ENCODE measurements at regions not wholly inside any gene's neighbourhood (a gene's known extent, or its start where the extent isn't known, plus 50 kb on each side); places are given as distances from the start of the nearest gene placed in this dataset.
"Not testable (repeated sequence)": the region's sequence is repeated elsewhere in the genome, so short reads cannot be mapped to it uniquely, and the experiment has no call there.

DNA sequence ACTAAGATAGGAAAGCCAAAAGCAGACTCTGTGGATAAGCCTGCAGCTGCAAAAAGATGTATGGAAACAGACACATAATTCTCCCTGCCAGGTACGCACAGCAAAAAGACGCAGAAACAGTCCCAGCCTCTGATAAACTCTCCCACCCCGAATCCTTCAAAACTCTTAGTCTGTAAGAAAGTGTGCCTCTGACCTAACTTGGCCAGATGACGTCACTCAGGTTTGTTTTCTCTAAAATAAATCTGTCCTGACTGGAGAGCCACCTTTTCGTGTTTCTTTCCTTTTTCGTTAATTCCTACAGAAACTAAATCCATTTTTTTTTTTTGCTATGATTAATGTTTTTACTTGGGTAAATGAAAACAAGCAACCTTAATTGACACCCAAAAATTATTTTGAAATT is 793.8 kb downstream of the SORCS1 start:
- no peaks in the 10 kb centered on the region for H3K4me1 ChIP-seq
- TF ChIP-seq EP300 (IDR thresholded peaks at IDR 0.05) = no peak
- TF ChIP-seq POLR2AphosphoS5 (IDR thresholded peaks at IDR 0.05) = no peak
- TF ChIP-seq, protein P1, sequence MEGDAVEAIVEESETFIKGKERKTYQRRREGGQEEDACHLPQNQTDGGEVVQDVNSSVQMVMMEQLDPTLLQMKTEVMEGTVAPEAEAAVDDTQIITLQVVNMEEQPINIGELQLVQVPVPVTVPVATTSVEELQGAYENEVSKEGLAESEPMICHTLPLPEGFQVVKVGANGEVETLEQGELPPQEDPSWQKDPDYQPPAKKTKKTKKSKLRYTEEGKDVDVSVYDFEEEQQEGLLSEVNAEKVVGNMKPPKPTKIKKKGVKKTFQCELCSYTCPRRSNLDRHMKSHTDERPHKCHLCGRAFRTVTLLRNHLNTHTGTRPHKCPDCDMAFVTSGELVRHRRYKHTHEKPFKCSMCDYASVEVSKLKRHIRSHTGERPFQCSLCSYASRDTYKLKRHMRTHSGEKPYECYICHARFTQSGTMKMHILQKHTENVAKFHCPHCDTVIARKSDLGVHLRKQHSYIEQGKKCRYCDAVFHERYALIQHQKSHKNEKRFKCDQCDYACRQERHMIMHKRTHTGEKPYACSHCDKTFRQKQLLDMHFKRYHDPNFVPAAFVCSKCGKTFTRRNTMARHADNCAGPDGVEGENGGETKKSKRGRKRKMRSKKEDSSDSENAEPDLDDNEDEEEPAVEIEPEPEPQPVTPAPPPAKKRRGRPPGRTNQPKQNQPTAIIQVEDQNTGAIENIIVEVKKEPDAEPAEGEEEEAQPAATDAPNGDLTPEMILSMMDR (IDR thresholded peaks at IDR 0.05) = no peak
- TF ChIP-seq POLR2A (IDR thresholded peaks at IDR 0.05; ENCODE audit: low read depth) = no peak
- 84% methylated on average over 6 of the region's 6 CpGs for WGBS
- intact Hi-C loops (cut with DNase I) = no loop called here
- H3K27me3 ChIP-seq = no peaks in the 10 kb centered on the region
- no peak overlapping the region for H3K4me3 ChIP-seq
- H3K9me3 ChIP-seq = peaks cover 0 to 4% (median 0%) of the 10 kb centered on the region in 4 donors
- H3K36me3 ChIP-seq = no peaks in the 10 kb centered on the region
- DNase-seq (ENCODE audit: extremely low spot score) = no peak
- H3K27ac ChIP-seq (replicated peaks in 1 of 4) = no peak overlapping the region

DNA sequence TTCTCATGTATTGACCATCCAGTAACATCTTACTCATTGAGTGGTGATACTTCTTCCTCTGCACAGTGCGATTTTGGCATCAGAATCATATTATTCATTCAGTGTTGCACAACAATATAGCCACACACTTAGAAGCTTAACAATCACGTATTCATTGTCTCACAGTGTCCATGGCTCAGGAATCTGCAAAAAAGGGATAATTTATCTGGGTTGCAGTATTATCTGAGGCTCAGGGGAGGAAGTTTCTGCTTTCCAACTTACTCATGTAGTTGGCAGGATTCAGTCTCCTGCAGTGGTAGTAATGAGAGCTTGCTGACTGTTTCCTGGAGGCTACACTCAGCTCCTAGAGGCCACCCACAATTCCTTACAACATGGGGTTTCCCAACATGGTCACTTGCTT is 803.6 kb downstream of the SORCS1 start:
- Histone ChIP-seq H3K4me1 (no peaks in the 10 kb centered on the region), H3K4me3 (no peak overlapping the region), H3K9me3 (no peaks in the 10 kb centered on the region), H3K27ac (replicated peaks in 1 of 4) (no peak overlapping the region), H3K36me3 (no peaks in the 10 kb centered on the region), H3K27me3 (no peaks in the 10 kb centered on the region)
- DNase-seq (ENCODE audit: extremely low spot score) = no peak
- WGBS = 63% methylated on average over 2 of the region's 2 CpGs
- TF ChIP-seq POLR2A (IDR thresholded peaks at IDR 0.05; ENCODE audit: low read depth) (no peak), EP300 (IDR thresholded peaks at IDR 0.05) (no peak), POLR2AphosphoS5 (IDR thresholded peaks at IDR 0.05) (no peak)
- TF ChIP-seq, protein P1 (IDR thresholded peaks at IDR 0.05) = no peak
- intact Hi-C loops (cut with DNase I) = no loop called here

DNA sequence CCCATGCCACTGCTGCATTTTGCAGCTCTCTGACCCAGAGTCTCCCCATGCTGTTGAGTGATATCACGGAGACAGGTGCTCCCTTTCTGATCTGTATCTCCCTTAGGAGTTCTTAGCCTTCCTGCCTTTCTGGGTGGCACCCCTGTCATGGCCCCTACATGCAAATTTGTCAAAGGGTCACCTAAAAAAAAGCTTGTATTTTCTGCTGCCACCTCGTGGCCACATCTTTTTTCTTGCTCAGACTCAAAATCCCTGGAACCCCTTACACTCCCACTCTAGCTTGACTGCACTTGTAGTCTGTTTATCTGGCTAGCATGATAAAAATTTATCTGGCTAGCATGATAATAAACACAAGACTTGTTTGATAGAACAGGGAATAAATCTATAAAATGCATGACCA is 809.1 kb downstream of the SORCS1 start:
- TF ChIP-seq POLR2AphosphoS5 (IDR thresholded peaks at IDR 0.05) = no peak
- TF ChIP-seq, protein P1 (IDR thresholded peaks at IDR 0.05) = no peak
- no peak for TF ChIP-seq POLR2A (IDR thresholded peaks at IDR 0.05; ENCODE audit: low read depth)
- no peak for TF ChIP-seq EP300 (IDR thresholded peaks at IDR 0.05)
- WGBS = 52% methylated on average over 2 of the region's 2 CpGs
- intact Hi-C loops (cut with DNase I) = no loop called here

DNA sequence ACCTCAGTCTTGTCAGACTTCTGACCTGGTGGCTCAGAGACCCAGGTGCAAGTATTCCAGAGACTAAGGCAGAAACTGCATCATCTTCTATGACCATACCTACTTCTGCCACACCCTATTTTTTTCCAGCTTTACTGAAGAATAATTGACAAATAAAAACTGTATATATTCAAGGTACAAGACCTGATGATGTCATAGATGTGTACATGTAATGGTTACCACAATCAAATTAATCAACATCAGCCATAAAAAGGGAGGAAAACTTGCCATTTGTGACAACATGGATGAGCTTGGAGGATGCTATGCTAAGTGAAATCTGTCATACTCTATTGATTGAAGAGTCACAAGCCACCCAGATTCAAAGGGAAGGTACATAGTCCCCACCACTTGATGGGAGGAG is 815.6 kb downstream of the SORCS1 start:
- Histone ChIP-seq H3K9me3 (no peaks in the 10 kb centered on the region), H3K36me3 (no peaks in the 10 kb centered on the region), H3K4me1 (no peaks in the 10 kb centered on the region), H3K27ac (replicated peaks in 1 of 4) (no peak overlapping the region), H3K27me3 (no peaks in the 10 kb centered on the region), H3K4me3 (no peak overlapping the region)
- DNase-seq (ENCODE audit: extremely low spot score) = no peak
- intact Hi-C loops (cut with DNase I) = no loop called here
- TF ChIP-seq, protein P1 (IDR thresholded peaks at IDR 0.05) = no peak
- TF ChIP-seq EP300 (IDR thresholded peaks at IDR 0.05) (no peak), POLR2A (IDR thresholded peaks at IDR 0.05; ENCODE audit: low read depth) (no peak), POLR2AphosphoS5 (IDR thresholded peaks at IDR 0.05) (no peak)

More for the DNA sequence above, 809.1 kb downstream of the SORCS1 start:
- H3K4me3 ChIP-seq = no peak overlapping the region
- H3K27me3 ChIP-seq = no peaks in the 10 kb centered on the region
- no peak overlapping the region for H3K27ac ChIP-seq (replicated peaks in 1 of 4)
- H3K36me3 ChIP-seq = no peaks in the 10 kb centered on the region
- H3K4me1 ChIP-seq = no peaks in the 10 kb centered on the region
- no peak for DNase-seq (ENCODE audit: extremely low spot score)
- H3K9me3 ChIP-seq = no peaks in the 10 kb centered on the region

DNA sequence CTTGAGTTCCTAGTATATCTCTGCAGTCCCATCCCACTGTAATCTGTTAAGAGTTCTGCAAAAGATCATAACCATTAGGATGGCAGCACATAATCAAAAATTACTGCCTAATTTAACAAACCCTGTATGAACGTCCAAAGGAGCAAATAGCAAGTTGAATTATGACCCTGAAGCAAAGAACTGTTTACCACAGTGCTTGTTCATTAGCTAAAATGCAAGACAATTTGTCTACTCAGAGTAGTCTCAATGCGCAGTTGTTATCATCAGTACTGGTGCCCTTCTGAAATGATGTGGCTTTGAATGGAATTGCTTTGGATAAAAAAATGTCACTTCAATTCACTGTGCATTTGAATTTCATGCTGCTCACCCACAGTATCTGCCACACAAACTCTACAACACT is 817.0 kb downstream of the SORCS1 start:
- H3K4me1 ChIP-seq = no peaks in the 10 kb centered on the region
- H3K4me3 ChIP-seq = no peak overlapping the region
- DNase-seq (ENCODE audit: extremely low spot score) = no peak
- no peaks in the 10 kb centered on the region for H3K36me3 ChIP-seq
- H3K27me3 ChIP-seq = no peaks in the 10 kb centered on the region
- no peaks in the 10 kb centered on the region for H3K9me3 ChIP-seq
- no peak overlapping the region for H3K27ac ChIP-seq (replicated peaks in 1 of 4)
- intact Hi-C loops (cut with DNase I) = no loop called here
- TF ChIP-seq POLR2AphosphoS5 (IDR thresholded peaks at IDR 0.05) = no peak
- TF ChIP-seq POLR2A (IDR thresholded peaks at IDR 0.05; ENCODE audit: low read depth) = no peak
- TF ChIP-seq, protein P1 (IDR thresholded peaks at IDR 0.05) = no peak
- no peak for TF ChIP-seq EP300 (IDR thresholded peaks at IDR 0.05)
- WGBS = 71% methylated on average over 2 of the region's 2 CpGs

DNA sequence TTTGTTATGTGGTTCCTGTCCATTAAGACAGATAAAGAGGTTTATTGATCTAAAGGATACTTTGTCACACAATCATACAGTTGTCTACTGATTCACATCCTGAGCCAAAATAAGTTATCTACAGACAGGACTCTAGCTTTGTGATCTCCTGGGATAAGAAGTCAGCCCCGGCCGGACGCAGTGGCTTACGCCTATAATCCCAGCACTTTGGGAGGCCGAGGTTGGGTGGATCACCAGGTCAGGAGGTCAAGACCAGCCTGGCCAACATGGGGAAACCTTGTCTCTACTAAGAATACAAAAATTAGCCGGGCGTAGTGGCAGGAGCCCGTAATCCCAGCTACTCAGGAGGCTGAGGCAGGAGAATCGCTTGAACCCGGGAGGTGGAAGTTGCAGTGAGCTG is 821.0 kb downstream of the SORCS1 start:
- H3K36me3 ChIP-seq; H3K27ac ChIP-seq (replicated peaks in 1 of 4); H3K27me3 ChIP-seq; H3K9me3 ChIP-seq; H3K4me1 ChIP-seq; H3K4me3 ChIP-seq; intact Hi-C loops (cut with DNase I); DNase-seq (ENCODE audit: extremely low spot score): not testable (repeated sequence)
- WGBS = 75% methylated on average over 10 of the region's 10 CpGs

Data from esophagus muscularis mucosa (tissue), 4 donors.